ENCODE measurements at regions not wholly inside any gene's neighbourhood (a gene's known extent, or its start where the extent isn't known, plus 50 kb on each side); places are given as distances from the start of the nearest gene placed in this dataset.

GRCh38 chr14:34931206-34931605, 51.6 kb upstream of the SRP54 start:
- TF ChIP-seq POLR2A (IDR thresholded peaks at IDR 0.05; ENCODE audit: low read depth, low read length) (no peak), POLR2AphosphoS5 (IDR thresholded peaks at IDR 0.05; ENCODE audit: low read depth, low read length) (no peak)
